ENCODE measurements at regions not wholly inside any gene's neighbourhood (a gene's known extent, or its start where the extent isn't known, plus 50 kb on each side); places are given as distances from the start of the nearest gene placed in this dataset.

- TF ChIP-seq CTCF (IDR thresholded peaks at IDR 0.05): no peak
- no peak for TF ChIP-seq POLR2A (IDR thresholded peaks at IDR 0.05)
These were observed 99.1 kb downstream of the C7orf25 start for GRCh38 chr7:42812779-42813178.

GRCh38 chr7:42805601-42806000 is 106.3 kb downstream of the C7orf25 start:
- no peak overlapping the region for H3K27ac ChIP-seq
- H3K4me3 ChIP-seq: no peak overlapping the region
- H3K4me1 ChIP-seq: no peaks in the 10 kb centered on the region
- no peak for TF ChIP-seq POLR2A (IDR thresholded peaks at IDR 0.05)
- no peak for TF ChIP-seq CTCF (IDR thresholded peaks at IDR 0.05)
- no peak for DNase-seq
- no peaks in the 10 kb centered on the region for H3K27me3 ChIP-seq
- peaks cover 0 to 7% (median 0%) of the 10 kb centered on the region in 4 donors for H3K9me3 ChIP-seq
- H3K36me3 ChIP-seq: no peaks in the 10 kb centered on the region

More at GRCh38 chr7:42812779-42813178, 99.1 kb downstream of the C7orf25 start:
- no peaks in the 10 kb centered on the region for H3K36me3 ChIP-seq
- H3K9me3 ChIP-seq: no peaks in the 10 kb centered on the region
- no peaks in the 10 kb centered on the region for H3K27me3 ChIP-seq
- no peaks in the 10 kb centered on the region for H3K4me1 ChIP-seq
- DNase-seq: no peak
- no peak overlapping the region for H3K4me3 ChIP-seq
- H3K27ac ChIP-seq: no peak overlapping the region

DNA sequence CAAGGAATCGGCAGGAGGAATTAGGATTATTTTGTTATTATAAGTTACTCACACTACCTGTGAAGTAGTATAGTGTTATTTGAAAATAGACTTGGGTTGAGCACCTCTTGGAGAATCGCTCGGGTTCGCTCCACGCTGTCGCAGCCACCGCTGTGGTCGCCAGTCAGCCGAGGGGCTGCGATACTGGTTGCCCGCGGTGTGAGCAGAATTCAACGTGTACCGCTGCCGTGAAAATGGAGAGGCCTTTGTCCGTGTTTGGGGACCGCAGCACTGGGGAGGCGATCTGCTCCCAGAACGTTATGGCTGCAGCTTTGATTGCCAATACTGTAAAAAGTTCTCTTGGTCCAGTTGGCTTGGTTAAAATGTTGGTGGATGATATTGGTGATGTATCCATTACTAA is 117.2 kb downstream of the C7orf25 start:
- H3K27me3 ChIP-seq: no peaks in the 10 kb centered on the region
- H3K27ac ChIP-seq: no peak overlapping the region
- H3K36me3 ChIP-seq: no peaks in the 10 kb centered on the region
- H3K4me1 ChIP-seq: no peaks in the 10 kb centered on the region
- TF ChIP-seq POLR2A (IDR thresholded peaks at IDR 0.05): no peak
- no peaks in the 10 kb centered on the region for H3K9me3 ChIP-seq
- H3K4me3 ChIP-seq: no peak overlapping the region
- DNase-seq: no peak

GRCh38 chr7:42792841-42793240 is 119.0 kb downstream of the C7orf25 start:
- no peak for DNase-seq
- Histone ChIP-seq H3K9me3 (no peaks in the 10 kb centered on the region), H3K36me3 (no peaks in the 10 kb centered on the region), H3K4me1 (no peaks in the 10 kb centered on the region), H3K27ac (no peak overlapping the region), H3K4me3 (no peak overlapping the region), H3K27me3 (no peaks in the 10 kb centered on the region)
- TF ChIP-seq POLR2A (IDR thresholded peaks at IDR 0.05) (no peak), CTCF (IDR thresholded peaks at IDR 0.05) (no peak)

GRCh38 chr7:42790196-42790595 is 121.7 kb downstream of the C7orf25 start:
- Histone ChIP-seq H3K36me3 (no peaks in the 10 kb centered on the region), H3K4me1 (no peaks in the 10 kb centered on the region), H3K27ac (no peak overlapping the region)

GRCh38 chr7:42774436-42774835 is 137.4 kb downstream of the C7orf25 start:
- Histone ChIP-seq H3K4me1 (no peaks in the 10 kb centered on the region), H3K27me3 (no peaks in the 10 kb centered on the region), H3K4me3 (no peak overlapping the region), H3K27ac (no peak overlapping the region), H3K36me3 (no peaks in the 10 kb centered on the region), H3K9me3 (peaks cover 0 to 9% (median 0%) of the 10 kb centered on the region in 4 donors)
- TF ChIP-seq POLR2A (IDR thresholded peaks at IDR 0.05) (no peak), CTCF (IDR thresholded peaks at IDR 0.05) (no peak)
- DNase-seq: no peak

More at GRCh38 chr7:42790196-42790595, 121.7 kb downstream of the C7orf25 start:
- no peak overlapping the region for H3K4me3 ChIP-seq
- TF ChIP-seq POLR2A (IDR thresholded peaks at IDR 0.05) (no peak), CTCF (IDR thresholded peaks at IDR 0.05) (no peak)
- no peaks in the 10 kb centered on the region for H3K9me3 ChIP-seq
- H3K27me3 ChIP-seq: no peaks in the 10 kb centered on the region
- no peak for DNase-seq

All from Peyer's patch (tissue), 4 donors.